ENCODE measurements at regions not wholly inside any gene's neighbourhood (a gene's known extent, or its start where the extent isn't known, plus 50 kb on each side); places are given as distances from the start of the nearest gene placed in this dataset.

GRCh38 chr11:24437123-24437522 is 59.7 kb upstream of the LUZP2 start:
- Histone ChIP-seq H3K27ac (ENCODE audit: low read depth in 1 of 2, low read length in 1 of 2) (no peak overlapping the region), H3K27me3 (ENCODE audit: control insufficient read depth in 2 of 2, insufficient read depth in 1 of 2, low read length in 1 of 2) (no peaks in the 10 kb centered on the region), H3K4me1 (ENCODE audit: control insufficient read depth in 2 of 2, insufficient read depth in 2 of 2, low read length in 2 of 2) (no peaks in the 10 kb centered on the region), H3K4me3 (ENCODE audit: low read length in 2 of 2) (no peak overlapping the region), H3K36me3 (ENCODE audit: control insufficient read depth in 2 of 2, insufficient read depth in 2 of 2, low read length in 1 of 2) (no peaks in the 10 kb centered on the region), H3K9me3 (ENCODE audit: control insufficient read depth in 2 of 2, insufficient read depth in 1 of 2, low read length in 1 of 2) (no peaks in the 10 kb centered on the region)
- WGBS, result 88% methylated on average over 4 of the region's 4 CpGs
- DNase-seq (ENCODE audit: low read depth in 6 of 9, low spot score in 9 of 9), result no peak

Data from thymus (tissue), 11 donors.